ENCODE measurements at regions not wholly inside any gene's neighbourhood (a gene's known extent, or its start where the extent isn't known, plus 50 kb on each side); places are given as distances from the start of the nearest gene placed in this dataset.
"Not testable (repeated sequence)": the region's sequence is repeated elsewhere in the genome, so short reads cannot be mapped to it uniquely, and the experiment has no call there.

GRCh38 chr2:111457191-111457590 is 336.5 kb downstream of the BCL2L11 start:
- H3K9me3 Mint-ChIP-seq; H3K36me3 Mint-ChIP-seq (ENCODE audit: low read depth); H3K27ac Mint-ChIP-seq; DNase-seq; H3K4me3 Mint-ChIP-seq; H3K27me3 Mint-ChIP-seq (ENCODE audit: insufficient read depth): not testable (repeated sequence)
- H3K4me1 Mint-ChIP-seq (ENCODE audit: low read depth): peaks cover 21% of the 10 kb centered on the region

GRCh38 chr2:111460901-111461300 is 340.2 kb downstream of the BCL2L11 start:
- H3K36me3 Mint-ChIP-seq (ENCODE audit: low read depth); H3K4me3 Mint-ChIP-seq; H3K27me3 Mint-ChIP-seq (ENCODE audit: insufficient read depth); DNase-seq; H3K27ac Mint-ChIP-seq; H3K9me3 Mint-ChIP-seq: not testable (repeated sequence)
- peaks cover 11% of the 10 kb centered on the region; the same call in 1 of the 2 replicates for H3K4me1 Mint-ChIP-seq (ENCODE audit: low read depth)

GRCh38 chr2:111461831-111462230 is 341.1 kb downstream of the BCL2L11 start:
- not testable (repeated sequence) for H3K36me3 Mint-ChIP-seq (ENCODE audit: low read depth); H3K4me3 Mint-ChIP-seq; H3K9me3 Mint-ChIP-seq; H3K27me3 Mint-ChIP-seq (ENCODE audit: insufficient read depth); DNase-seq
- peaks cover 16% of the 10 kb centered on the region; the same call in 1 of the 2 replicates for H3K4me1 Mint-ChIP-seq (ENCODE audit: low read depth)
- peak overlapping the region; percentile 42; the same call in 1 of the 2 replicates for H3K27ac Mint-ChIP-seq

GRCh38 chr2:111462572-111462971 is 341.9 kb downstream of the BCL2L11 start:
- not testable (repeated sequence) for H3K9me3 Mint-ChIP-seq; H3K4me3 Mint-ChIP-seq; H3K27me3 Mint-ChIP-seq (ENCODE audit: insufficient read depth); H3K36me3 Mint-ChIP-seq (ENCODE audit: low read depth); DNase-seq
- peak overlapping the region; percentile 24; the same call in 1 of the 2 replicates for H3K27ac Mint-ChIP-seq
- H3K4me1 Mint-ChIP-seq (ENCODE audit: low read depth): peaks cover 23% of the 10 kb centered on the region

- DNase-seq; H3K9me3 Mint-ChIP-seq; H3K36me3 Mint-ChIP-seq (ENCODE audit: low read depth); H3K27me3 Mint-ChIP-seq (ENCODE audit: insufficient read depth): not testable (repeated sequence)
- Mint-ChIP-seq H3K4me1 (ENCODE audit: low read depth) (peaks cover 23% of the 10 kb centered on the region), H3K4me3 (peak overlapping the region; percentile 22; the same call in 1 of the 2 replicates), H3K27ac (peak overlapping the region; percentile 33; the same call in 1 of the 2 replicates)
These were observed 342.6 kb downstream of the BCL2L11 start for GRCh38 chr2:111463238-111463848.

- not testable (repeated sequence) for DNase-seq; H3K9me3 Mint-ChIP-seq; H3K36me3 Mint-ChIP-seq (ENCODE audit: low read depth); H3K27ac Mint-ChIP-seq; H3K4me3 Mint-ChIP-seq; H3K27me3 Mint-ChIP-seq (ENCODE audit: insufficient read depth)
- peaks cover 23% of the 10 kb centered on the region for H3K4me1 Mint-ChIP-seq (ENCODE audit: low read depth)
These were observed 343.2 kb downstream of the BCL2L11 start for GRCh38 chr2:111463956-111464355.

- not testable (repeated sequence) for H3K4me3 Mint-ChIP-seq; H3K9me3 Mint-ChIP-seq; DNase-seq; H3K36me3 Mint-ChIP-seq (ENCODE audit: low read depth); H3K27me3 Mint-ChIP-seq (ENCODE audit: insufficient read depth)
- Mint-ChIP-seq H3K27ac (0 out of 2 replicates have a peak overlapping the region, but pooled peaks have one; percentile 31), H3K4me1 (ENCODE audit: low read depth) (peaks cover 23% of the 10 kb centered on the region)
These were observed 343.7 kb downstream of the BCL2L11 start for GRCh38 chr2:111464367-111464766.

GRCh38 chr2:111465521-111465920 is 344.8 kb downstream of the BCL2L11 start:
- H3K4me3 Mint-ChIP-seq; DNase-seq; H3K27ac Mint-ChIP-seq; H3K36me3 Mint-ChIP-seq (ENCODE audit: low read depth); H3K27me3 Mint-ChIP-seq (ENCODE audit: insufficient read depth); H3K9me3 Mint-ChIP-seq: not testable (repeated sequence)
- H3K4me1 Mint-ChIP-seq (ENCODE audit: low read depth): peaks cover 28% of the 10 kb centered on the region

GRCh38 chr2:111466744-111467143 is 346.0 kb downstream of the BCL2L11 start:
- Mint-ChIP-seq H3K4me1 (ENCODE audit: low read depth) (peaks cover 31% of the 10 kb centered on the region), H3K27ac (peak overlapping the region; percentile 7; the same call in 1 of the 2 replicates)
- H3K4me3 Mint-ChIP-seq: not testable (repeated sequence)

GRCh38 chr2:111470924-111471323 is 350.2 kb downstream of the BCL2L11 start:
- not testable (repeated sequence) for H3K4me3 Mint-ChIP-seq; H3K27ac Mint-ChIP-seq; H3K36me3 Mint-ChIP-seq (ENCODE audit: low read depth); H3K27me3 Mint-ChIP-seq (ENCODE audit: insufficient read depth); DNase-seq; H3K9me3 Mint-ChIP-seq
- H3K4me1 Mint-ChIP-seq (ENCODE audit: low read depth): peaks cover 43% of the 10 kb centered on the region

More at GRCh38 chr2:111466744-111467143, 346.0 kb downstream of the BCL2L11 start:
- not testable (repeated sequence) for H3K27me3 Mint-ChIP-seq (ENCODE audit: insufficient read depth); H3K9me3 Mint-ChIP-seq; H3K36me3 Mint-ChIP-seq (ENCODE audit: low read depth); DNase-seq

GRCh38 chr2:111471791-111472530 is 351.2 kb downstream of the BCL2L11 start:
- H3K4me1 Mint-ChIP-seq (ENCODE audit: low read depth): peaks cover 37% of the 10 kb centered on the region
- H3K27ac Mint-ChIP-seq: peak overlapping the region; percentile 21; the same call in 1 of the 2 replicates
- not testable (repeated sequence) for H3K27me3 Mint-ChIP-seq (ENCODE audit: insufficient read depth); DNase-seq; H3K9me3 Mint-ChIP-seq; H3K36me3 Mint-ChIP-seq (ENCODE audit: low read depth); H3K4me3 Mint-ChIP-seq

- H3K27ac Mint-ChIP-seq: peak overlapping the region; percentile 60
- peaks cover 31% of the 10 kb centered on the region for H3K4me1 Mint-ChIP-seq (ENCODE audit: low read depth)
- not testable (repeated sequence) for H3K27me3 Mint-ChIP-seq (ENCODE audit: insufficient read depth)
These were observed 352.2 kb downstream of the BCL2L11 start for GRCh38 chr2:111472844-111473403.

More at GRCh38 chr2:111472844-111473403, 352.2 kb downstream of the BCL2L11 start:
- not testable (repeated sequence) for DNase-seq; H3K36me3 Mint-ChIP-seq (ENCODE audit: low read depth); H3K4me3 Mint-ChIP-seq; H3K9me3 Mint-ChIP-seq
